ENCODE measurements at regions not wholly inside any gene's neighbourhood (a gene's known extent, or its start where the extent isn't known, plus 50 kb on each side); places are given as distances from the start of the nearest gene placed in this dataset.

DNA sequence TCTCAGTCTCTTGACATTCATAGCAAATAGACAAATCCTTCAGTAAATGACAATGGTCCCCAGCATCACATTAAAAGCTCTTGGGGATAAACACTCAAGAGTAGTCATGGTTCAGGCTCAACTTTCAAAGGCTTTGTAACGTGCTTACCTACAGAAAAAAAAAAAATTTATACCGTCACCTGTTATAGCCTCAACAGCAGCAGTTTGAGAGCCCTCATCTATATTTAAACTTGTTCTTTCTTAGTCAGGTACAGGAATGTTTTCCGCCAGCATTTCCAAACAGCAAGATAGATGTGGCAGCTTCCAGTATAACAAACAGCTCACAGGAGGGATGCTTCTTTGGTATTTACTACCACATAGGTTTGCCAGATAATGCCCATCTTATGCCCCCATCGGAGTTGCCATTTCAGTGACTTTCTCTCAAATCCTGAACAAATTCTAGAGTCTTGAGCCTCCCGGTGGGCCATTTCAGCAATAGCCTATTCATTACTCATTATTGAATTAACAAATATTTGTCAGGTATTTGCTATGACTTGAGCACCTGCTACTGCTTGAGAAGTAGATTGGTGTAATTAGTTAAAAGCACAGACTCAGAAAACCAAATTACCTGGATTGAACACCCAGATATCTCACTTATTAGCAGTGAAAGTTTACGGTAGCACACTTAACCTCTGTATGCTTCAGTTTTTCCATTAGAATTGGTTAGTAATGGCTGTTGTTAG, 470.0 kb downstream of the EBF1 start:
- H3K27ac ChIP-seq (replicated peaks), result no peak overlapping the region
- intact Hi-C loops (cut with micrococcal nuclease), result no loop called here
- no peak for TF ChIP-seq CTCF (IDR thresholded peaks at IDR 0.05; ENCODE audit: borderline replicate concordance)
- H3K36me3 ChIP-seq, result no peaks in the 10 kb centered on the region
- H3K4me3 ChIP-seq, result no peak overlapping the region
- no peaks in the 10 kb centered on the region for H3K9me3 ChIP-seq (replicated peaks)
- no peaks in the 10 kb centered on the region for H3K4me1 ChIP-seq
- no peaks in the 10 kb centered on the region for H3K27me3 ChIP-seq (ENCODE audit: low read depth)
- no peak for DNase-seq

GRCh38 chr5:158626718-158627117, 473.0 kb downstream of the EBF1 start:
- TF ChIP-seq CTCF (IDR thresholded peaks at IDR 0.05; ENCODE audit: borderline replicate concordance), result no peak
- Histone ChIP-seq H3K27ac (replicated peaks) (no peak overlapping the region), H3K27me3 (ENCODE audit: low read depth) (no peaks in the 10 kb centered on the region), H3K9me3 (replicated peaks) (no peaks in the 10 kb centered on the region), H3K4me3 (no peak overlapping the region), H3K36me3 (no peaks in the 10 kb centered on the region), H3K4me1 (no peaks in the 10 kb centered on the region)
- intact Hi-C loops (cut with micrococcal nuclease), result no loop called here
- no peak for DNase-seq

GRCh38 chr5:158623971-158624370, 475.7 kb downstream of the EBF1 start:
- intact Hi-C loops (cut with micrococcal nuclease), result no loop called here
- H3K27me3 ChIP-seq (ENCODE audit: low read depth), result no peaks in the 10 kb centered on the region
- H3K4me1 ChIP-seq, result peaks cover 14% of the 10 kb centered on the region
- no peaks in the 10 kb centered on the region for H3K36me3 ChIP-seq
- H3K9me3 ChIP-seq (replicated peaks), result no peaks in the 10 kb centered on the region
- no peak overlapping the region for H3K4me3 ChIP-seq
- no peak for DNase-seq
- TF ChIP-seq CTCF (IDR thresholded peaks at IDR 0.05; ENCODE audit: borderline replicate concordance), result no peak
- H3K27ac ChIP-seq (replicated peaks), result no peak overlapping the region

DNA sequence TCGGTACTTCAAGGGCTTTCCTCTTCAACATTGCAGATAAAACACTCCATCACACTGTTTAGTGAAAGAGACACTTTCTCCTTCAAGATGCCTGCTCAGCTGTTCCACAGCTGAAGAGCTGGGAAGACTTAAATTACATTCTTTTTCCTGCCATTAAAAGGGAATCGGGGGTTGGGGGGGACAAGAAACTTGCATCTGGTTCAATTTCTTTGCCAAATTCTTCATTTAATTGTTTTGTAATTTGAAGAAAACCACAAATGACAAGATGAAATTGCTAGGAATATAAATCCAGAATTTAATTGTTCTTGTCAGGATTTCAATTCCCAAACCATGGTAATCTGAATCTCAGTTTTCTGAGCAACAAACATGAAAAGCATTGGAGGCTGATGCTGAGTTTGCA, 478.3 kb downstream of the EBF1 start:
- H3K27me3 ChIP-seq (ENCODE audit: low read depth), result no peaks in the 10 kb centered on the region
- no peak for TF ChIP-seq CTCF (IDR thresholded peaks at IDR 0.05; ENCODE audit: borderline replicate concordance)
- intact Hi-C loops (cut with micrococcal nuclease), result no loop called here

GRCh38 chr5:158619083-158619788, 480.5 kb downstream of the EBF1 start:
- Histone ChIP-seq H3K9me3 (replicated peaks) (no peaks in the 10 kb centered on the region), H3K4me1 (peaks cover 33% of the 10 kb centered on the region), H3K36me3 (no peaks in the 10 kb centered on the region), H3K27me3 (ENCODE audit: low read depth) (no peaks in the 10 kb centered on the region), H3K27ac (replicated peaks) (peak overlapping the region; percentile 52), H3K4me3 (no peak overlapping the region)
- DNase-seq, result no peak
- intact Hi-C loops (cut with micrococcal nuclease), result no loop called here
- no peak for TF ChIP-seq CTCF (IDR thresholded peaks at IDR 0.05; ENCODE audit: borderline replicate concordance)

More for the DNA sequence above, 478.3 kb downstream of the EBF1 start:
- H3K4me1 ChIP-seq, result peaks cover 33% of the 10 kb centered on the region
- H3K36me3 ChIP-seq, result no peaks in the 10 kb centered on the region
- H3K27ac ChIP-seq (replicated peaks), result peak overlapping the region; percentile 4
- H3K4me3 ChIP-seq, result no peak overlapping the region
- DNase-seq, result no peak
- H3K9me3 ChIP-seq (replicated peaks), result no peaks in the 10 kb centered on the region

All from left ventricle myocardium inferior (tissue), 1 donor.